Neural cell (in vitro differentiated cells): ENCODE measurements at regions not wholly inside any gene's neighbourhood (a gene's known extent, or its start where the extent isn't known, plus 50 kb on each side); places are given as distances from the start of the nearest gene placed in this dataset.

Experiments used
- H2AFZ ChIP-seq: fragments of 200-600, 300-800 bp; sonication (generic), shearing (Covaris generic); 2 replicates; pipeline ENCODE4 v1.6.0; 2014; ENCODE audit warnings: low read depth, mild to moderate bottlenecking, antibody characterized with exemption, low read length, moderate library complexity
- H3F3A ChIP-seq: fragments of 200-600 bp; shearing (Covaris generic); 2 replicates; pipeline ENCODE4 v1.6.1; 2016; ENCODE audit warnings: mild to moderate bottlenecking, moderate library complexity, mixed read lengths, antibody characterized with exemption, low read length; ENCODE audit not compliant: insufficient read depth, poor library complexity, severe bottlenecking
- H3K27ac ChIP-seq: fragments of 200-600, 300-800 bp; sonication (generic), shearing (Covaris generic); 2 replicates; pipeline ENCODE4 v1.5.1; 2014; ENCODE audit warnings: mild to moderate bottlenecking, low read length, moderate library complexity
- H3K27me3 ChIP-seq: fragments of 300-800, 200-600 bp; sonication (generic), shearing (Covaris generic); 2 replicates; pipeline ENCODE4 v1.6.0; 2014; ENCODE audit warnings: mild to moderate bottlenecking, low read depth, low read length, moderate library complexity; ENCODE audit not compliant: insufficient read depth
- H3K36me3 ChIP-seq: fragments of 300-800, 200-600 bp; sonication (generic), shearing (Covaris generic); 2 replicates; pipeline ENCODE4 v1.5.1; 2014; ENCODE audit warnings: mild to moderate bottlenecking, antibody characterized with exemption, low read length, moderate library complexity; ENCODE audit not compliant: insufficient read depth
- H3K4me2 ChIP-seq: fragments of 300-800, 200-600 bp; sonication (generic), shearing (Covaris generic); 2 replicates; pipeline ENCODE4 v1.6.0; 2014; ENCODE audit warnings: mild to moderate bottlenecking, low read length
- H3K4me3 ChIP-seq: fragments of 300-800, 200-600 bp; sonication (generic), shearing (Covaris generic); 2 replicates; pipeline ENCODE4 v1.5.1; 2014; ENCODE audit warnings: mild to moderate bottlenecking, low read length, moderate library complexity
- H3K79me2 ChIP-seq: fragments of 200-600 bp; shearing (Covaris generic); replicated peaks from 2 replicates; pipeline ENCODE4 v1.6.0; 2014; ENCODE audit warnings: mild to moderate bottlenecking, low read length, moderate library complexity; ENCODE audit not compliant: insufficient read depth
- H3K9ac ChIP-seq: fragments of 300-800, 200-600 bp; sonication (generic), shearing (Covaris generic); 2 replicates; pipeline ENCODE4 v1.6.1; 2016; ENCODE audit warnings: mild to moderate bottlenecking, low read length, mixed read lengths
- H3K9me2 ChIP-seq: fragments of 200-600 bp; shearing (Covaris generic); 2 replicates; pipeline ENCODE4 v1.6.1; 2016; ENCODE audit warnings: mild to moderate bottlenecking, low read length, mixed read lengths; ENCODE audit not compliant: insufficient read depth
- H3K9me3 ChIP-seq: fragments of 200-600, 300-800 bp; sonication (generic), shearing (Covaris generic); 2 replicates; pipeline ENCODE4 v1.6.1; 2016; ENCODE audit warnings: mild to moderate bottlenecking, mixed run types, low read length, moderate library complexity, mixed read lengths
- H4K20me1 ChIP-seq: fragments of 200-600 bp; shearing (Covaris generic); 2 replicates; pipeline ENCODE4 v1.6.1; 2016; ENCODE audit warnings: mild to moderate bottlenecking, mixed run types; ENCODE audit not compliant: insufficient read depth
- CTCF ChIP-seq: fragments of 450-650 bp; IDR thresholded peaks from 2 replicates; pipeline ENCODE4 v1.5.1; 2014; ENCODE audit warnings: antibody characterized with exemption, mild to moderate bottlenecking, moderate library complexity; ENCODE audit not compliant: poor library complexity, severe bottlenecking
- EP300 ChIP-seq: fragments of 450-650 bp; conservative IDR thresholded peaks from 2 replicates; pipeline ENCODE4 v1.6.1; 2014; ENCODE audit warnings: antibody characterized with exemption, mild to moderate bottlenecking, moderate library complexity; ENCODE audit not compliant: poor library complexity, severe bottlenecking
- EZH2 ChIP-seq: fragments of 200-600, 300-800 bp; shearing (Covaris generic), sonication (generic); IDR thresholded peaks from 2 replicates; pipeline ENCODE4 v1.6.1; 2014; ENCODE audit warnings: antibody characterized with exemption, low read length, borderline replicate concordance, mild to moderate bottlenecking; ENCODE audit not compliant: insufficient read depth, poor library complexity, severe bottlenecking
- MXI1 ChIP-seq: fragments of 450-650 bp; conservative IDR thresholded peaks from 2 replicates; pipeline ENCODE4 v1.6.1; 2014; ENCODE audit warnings: antibody characterized with exemption, mild to moderate bottlenecking; ENCODE audit not compliant: poor library complexity, severe bottlenecking
- POLR2AphosphoS5 ChIP-seq: IDR thresholded peaks from 2 replicates; pipeline ENCODE4 v1.6.1; 2012
- RAD21 ChIP-seq: fragments of 450-650 bp; conservative IDR thresholded peaks from 2 replicates; pipeline ENCODE4 v1.6.1; 2014; ENCODE audit warnings: antibody characterized with exemption, mild to moderate bottlenecking, moderate library complexity
- REST ChIP-seq: IDR thresholded peaks from 2 replicates; pipeline ENCODE4 v1.6.1; 2012; ENCODE audit warnings: borderline replicate concordance
- SMC3 ChIP-seq: fragments of 450-650 bp; conservative IDR thresholded peaks from 2 replicates; pipeline ENCODE4 v1.6.1; 2014; ENCODE audit warnings: antibody characterized with exemption, mild to moderate bottlenecking, moderate library complexity; ENCODE audit not compliant: poor library complexity
- TAF1 ChIP-seq: IDR thresholded peaks from 2 replicates; pipeline ENCODE4 v1.6.1; 2012; ENCODE audit warnings: low read depth

GRCh38 chr6:143613749-143614148, 64.0 kb upstream of the PHACTR2 start:
- H3K4me3 ChIP-seq = no peak overlapping the region
- no peak overlapping the region for H2AFZ ChIP-seq
- no peaks in the 10 kb centered on the region for H3K79me2 ChIP-seq
- no peaks in the 10 kb centered on the region for H3K9me3 ChIP-seq
- H3F3A ChIP-seq = no peaks in the 10 kb centered on the region
- H3K4me2 ChIP-seq = no peak overlapping the region
- H3K9me2 ChIP-seq = no peaks in the 10 kb centered on the region
- no peaks in the 10 kb centered on the region for H4K20me1 ChIP-seq
- H3K9ac ChIP-seq = no peak overlapping the region
- TF ChIP-seq EP300 (no peak), EZH2 (no peak), SMC3 (no peak), REST (no peak), MXI1 (no peak), POLR2AphosphoS5 (no peak), CTCF (no peak), TAF1 (no peak), RAD21 (no peak)
- H3K27me3 ChIP-seq = no peaks in the 10 kb centered on the region
- H3K36me3 ChIP-seq = no peaks in the 10 kb centered on the region
- no peak overlapping the region for H3K27ac ChIP-seq

GRCh38 chr6:143612186-143612585, 65.6 kb upstream of the PHACTR2 start:
- Histone ChIP-seq H3K79me2 (no peaks in the 10 kb centered on the region), H3K27ac (no peak overlapping the region), H3K4me3 (no peak overlapping the region), H3K9ac (no peak overlapping the region), H3K4me2 (no peak overlapping the region), H3K36me3 (no peaks in the 10 kb centered on the region), H2AFZ (no peak overlapping the region), H3F3A (no peaks in the 10 kb centered on the region), H3K9me2 (no peaks in the 10 kb centered on the region), H3K27me3 (no peaks in the 10 kb centered on the region), H3K9me3 (no peaks in the 10 kb centered on the region), H4K20me1 (no peaks in the 10 kb centered on the region)
- no peak for TF ChIP-seq REST
- no peak for TF ChIP-seq MXI1
- TF ChIP-seq EZH2 = no peak
- TF ChIP-seq EP300 = no peak
- TF ChIP-seq RAD21 = no peak
- no peak for TF ChIP-seq CTCF
- no peak for TF ChIP-seq TAF1
- TF ChIP-seq SMC3 = no peak
- no peak for TF ChIP-seq POLR2AphosphoS5
